GM12878 (cell line): ENCODE measurements at regions not wholly inside any gene's neighbourhood (a gene's known extent, or its start where the extent isn't known, plus 50 kb on each side); places are given as distances from the start of the nearest gene placed in this dataset.

ENCODE experiments used
- ELK1 ChIP-seq: IDR thresholded peaks from 2 replicates; pipeline ENCODE4 v1.6.1; 2012; ENCODE audit warnings: low read depth, low read length, improper control_type of control experiment
- KAT2A ChIP-seq: conservative IDR thresholded peaks from 2 replicates; pipeline ENCODE4 v1.6.1; 2011; ENCODE audit warnings: low read depth, low read length; ENCODE audit not compliant: control insufficient read depth
- KDM1A ChIP-seq: fragments of 200-600 bp; sonication (generic); IDR thresholded peaks from 2 replicates; pipeline ENCODE4 v1.6.1; 2016; ENCODE audit warnings: borderline replicate concordance
- NR2C2 ChIP-seq: IDR thresholded peaks from 2 replicates; pipeline ENCODE4 v1.6.1; 2011; ENCODE audit warnings: borderline replicate concordance, low read depth; ENCODE audit not compliant: control insufficient read depth, insufficient read length
- SREBF2 ChIP-seq: IDR thresholded peaks from 2 replicates; pipeline ENCODE4 v1.6.1; 2012; ENCODE audit warnings: mild to moderate bottlenecking, low read length
- TCF3 ChIP-seq: IDR thresholded peaks from 2 replicates; pipeline ENCODE4 v1.6.1; 2012; ENCODE audit warnings: low read depth, mild to moderate bottlenecking, low read length, borderline replicate concordance; ENCODE audit not compliant: insufficient read depth
- YBX1 ChIP-seq: fragments of 450-650 bp; IDR thresholded peaks from 2 replicates; pipeline ENCODE4 v1.6.1; 2016; ENCODE audit warnings: antibody characterized with exemption
- ZBTB40 ChIP-seq: fragments of 450-650 bp; IDR thresholded peaks from 2 replicates; pipeline ENCODE4 v1.6.1; 2016; ENCODE audit warnings: mild to moderate bottlenecking, moderate library complexity, borderline replicate concordance
- ZNF592 ChIP-seq: fragments of 450-650 bp; IDR thresholded peaks from 2 replicates; pipeline ENCODE4 v1.6.1; 2017; ENCODE audit warnings: mild to moderate bottlenecking, moderate library complexity

GRCh38 chr1:80529546-80529945, 1271.2 kb upstream of the ADGRL2 start (continued):
- TF ChIP-seq ELK1 = no peak
- no peak for TF ChIP-seq KAT2A
- TF ChIP-seq ZBTB40 = no peak
- no peak for TF ChIP-seq KDM1A
- TF ChIP-seq NR2C2 = no peak
- TF ChIP-seq YBX1 = no peak
- no peak for TF ChIP-seq TCF3
- no peak for TF ChIP-seq ZNF592
- TF ChIP-seq SREBF2 = no peak
- TF ChIP-seq, all 136 proteins: peak for 0
